Activated CD4-positive, alpha-beta T cell treated with anti-CD3 and anti-CD28 coated beads, Interleukin-10, Interleukin-2, amounts not matched to agents 100 ng/mL and 50 ng/mL, durations not matched to agents 16 hours and 8 hours (primary cell): ENCODE measurements at regions not wholly inside any gene's neighbourhood (a gene's known extent, or its start where the extent isn't known, plus 50 kb on each side); places are given as distances from the start of the nearest gene placed in this dataset.
A peak's percentile ranks its signal among the peaks of the same experiment; 100 is the strongest.
"Not testable (repeated sequence)": the region's sequence is repeated elsewhere in the genome, so short reads cannot be mapped to it uniquely, and the experiment has no call there.

Experiments used
- DNase-seq: peaks from one replicate; pipeline ENCODE4 v3.0.0-alpha.2; 2020

DNA sequence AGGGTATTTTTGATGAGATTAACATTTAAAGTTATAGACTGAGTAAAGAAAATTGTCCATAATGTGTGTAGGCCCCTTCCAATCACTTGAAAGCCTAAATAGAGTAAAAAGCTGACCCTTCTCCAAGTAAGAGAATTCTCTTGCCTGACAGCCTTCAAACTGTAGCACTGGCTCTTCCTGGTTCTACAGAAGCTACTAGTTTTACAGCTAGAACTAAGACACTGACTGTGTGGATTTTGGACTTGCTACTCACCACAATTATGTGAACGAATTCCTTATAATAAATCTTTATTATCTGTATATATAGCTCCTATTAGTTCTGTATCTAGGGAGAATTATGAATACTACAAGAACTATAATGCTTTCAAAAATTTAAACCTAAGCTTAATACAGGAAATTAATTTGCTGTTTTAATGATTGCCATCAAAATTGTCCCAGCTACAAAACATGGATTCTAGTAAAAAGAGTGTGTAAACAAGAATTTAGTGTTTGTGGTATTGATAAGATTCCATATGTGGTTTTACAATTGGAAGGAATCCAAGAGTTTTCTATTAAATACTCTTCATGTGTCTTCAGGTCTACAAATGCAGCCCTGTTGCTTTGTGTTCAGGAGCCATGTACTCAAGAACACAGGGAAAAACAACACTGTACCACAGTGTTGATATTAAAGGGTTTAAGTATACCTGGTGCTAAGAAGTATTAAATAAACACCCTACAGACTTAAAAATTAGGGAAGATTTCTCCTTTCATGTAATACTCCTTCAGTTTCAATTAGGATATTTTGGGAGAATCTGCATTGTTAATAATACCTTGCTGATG is 366.5 kb downstream of the CXXC4 start:
- no peak for DNase-seq

DNA sequence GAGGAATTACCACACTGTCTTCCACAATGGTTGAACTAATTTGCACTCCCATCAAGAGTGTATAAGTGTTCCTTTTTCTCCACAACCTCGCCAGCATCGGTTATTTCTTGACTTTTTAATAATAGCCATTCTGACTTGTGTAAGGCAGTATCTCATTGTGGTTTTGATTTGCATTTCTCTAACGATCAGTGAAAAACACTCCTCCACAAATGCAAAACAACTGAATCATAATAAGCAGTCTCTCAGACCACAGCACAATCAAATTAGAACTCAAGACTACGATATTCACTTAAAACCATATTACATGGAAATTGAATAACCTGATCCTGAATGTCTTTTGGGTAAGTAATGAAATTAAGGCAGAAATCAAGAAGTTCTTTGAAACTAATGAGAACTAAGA is 371.7 kb downstream of the CXXC4 start:
- no peak for DNase-seq

DNA sequence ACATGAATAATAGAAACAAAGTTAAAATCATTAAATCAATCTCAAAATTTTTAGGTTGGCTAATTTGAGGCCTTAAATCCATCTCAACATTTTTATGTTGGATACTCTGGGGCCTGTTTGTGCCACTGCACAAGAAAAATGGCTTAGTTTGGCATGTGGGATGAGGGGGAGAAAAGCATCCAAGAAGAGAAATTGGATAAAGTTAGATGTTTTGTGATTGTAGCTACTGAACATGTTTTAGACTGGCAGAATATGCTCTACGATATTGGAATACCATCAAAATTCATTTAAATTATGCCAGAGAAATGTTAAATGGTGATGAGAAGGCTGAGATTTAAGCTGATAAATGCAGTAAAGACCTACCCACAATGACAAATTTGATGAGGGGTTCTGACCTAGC is 376.9 kb downstream of the CXXC4 start:
- DNase-seq = no peak

DNA sequence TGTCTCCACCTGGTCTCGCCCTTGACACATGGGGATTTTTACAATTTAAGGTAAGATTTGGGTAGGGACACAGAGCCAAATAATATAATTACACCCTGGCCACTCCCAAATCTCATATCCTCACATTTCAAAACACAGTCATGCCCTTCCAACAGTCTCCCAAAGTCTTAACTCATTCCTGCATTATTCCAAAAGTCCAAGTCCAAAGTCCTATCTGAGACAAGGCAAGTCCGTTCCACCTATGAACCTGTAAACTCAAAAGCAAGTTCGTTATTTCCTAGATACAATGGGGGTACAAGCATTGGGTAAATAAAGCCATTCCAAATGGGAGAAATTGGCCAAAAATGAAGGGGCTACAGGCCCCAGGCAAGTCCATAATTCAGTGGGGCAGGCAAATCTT is 380.8 kb downstream of the CXXC4 start:
- no peak for DNase-seq

DNA sequence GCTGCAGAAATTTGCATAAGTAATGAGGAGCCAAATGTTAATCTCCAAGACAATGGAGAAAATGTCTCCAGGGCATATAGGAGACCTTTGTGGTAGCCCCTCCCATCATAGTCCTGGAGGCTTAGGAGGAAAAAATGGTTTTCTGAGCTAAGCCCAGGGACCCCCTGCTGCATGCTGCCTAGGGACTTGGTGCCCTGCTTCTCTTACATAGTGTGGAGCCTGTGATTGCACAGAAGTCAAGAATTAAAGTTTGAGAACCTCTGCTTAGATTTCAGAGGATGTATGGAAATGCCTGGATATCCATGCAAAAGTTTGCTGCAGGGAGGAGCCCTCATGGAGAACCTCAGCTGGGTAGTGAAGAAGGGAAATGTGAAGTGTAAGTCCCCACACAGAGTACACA is 379.4 kb upstream of the TACR3 start:
- DNase-seq = no peak

DNA sequence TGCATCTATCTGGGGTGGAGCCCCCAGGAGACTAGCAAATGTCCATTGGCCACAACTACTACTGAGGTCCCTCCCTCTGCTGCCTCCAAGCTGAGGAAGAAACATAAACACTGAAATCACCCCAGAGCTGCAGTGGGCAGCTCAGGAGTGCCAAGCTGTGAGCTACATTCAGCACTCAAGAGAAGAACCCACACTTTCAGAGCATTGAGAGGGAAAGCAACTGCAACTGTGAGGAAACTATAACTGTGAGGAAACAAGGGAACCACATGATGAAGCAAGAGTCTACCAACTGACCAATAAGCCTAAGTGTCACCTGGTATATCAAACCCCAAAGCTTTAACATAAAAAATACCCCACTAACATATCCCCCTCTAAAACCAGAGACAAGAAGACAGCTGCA is 373.5 kb upstream of the TACR3 start:
- DNase-seq = no peak

DNA sequence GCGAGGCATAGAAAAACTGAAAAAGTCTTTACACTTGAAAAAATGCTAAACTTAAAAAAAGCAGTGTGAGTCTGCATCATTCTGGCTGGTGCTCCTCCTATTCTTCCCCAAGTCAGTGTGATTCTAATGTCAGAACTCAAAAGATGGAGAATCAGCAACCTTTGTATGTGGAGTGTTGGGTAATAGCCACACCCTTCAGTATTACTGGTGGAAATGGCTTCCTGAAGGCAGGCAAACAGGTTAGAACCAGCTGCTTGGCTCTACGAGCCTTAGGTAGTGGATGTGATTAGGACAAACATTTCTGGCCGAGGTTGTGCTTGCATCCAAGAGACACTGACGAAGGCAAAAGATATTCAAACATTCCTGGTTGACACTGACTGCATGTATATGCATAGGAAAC is 353.4 kb upstream of the TACR3 start:
- no peak for DNase-seq

DNA sequence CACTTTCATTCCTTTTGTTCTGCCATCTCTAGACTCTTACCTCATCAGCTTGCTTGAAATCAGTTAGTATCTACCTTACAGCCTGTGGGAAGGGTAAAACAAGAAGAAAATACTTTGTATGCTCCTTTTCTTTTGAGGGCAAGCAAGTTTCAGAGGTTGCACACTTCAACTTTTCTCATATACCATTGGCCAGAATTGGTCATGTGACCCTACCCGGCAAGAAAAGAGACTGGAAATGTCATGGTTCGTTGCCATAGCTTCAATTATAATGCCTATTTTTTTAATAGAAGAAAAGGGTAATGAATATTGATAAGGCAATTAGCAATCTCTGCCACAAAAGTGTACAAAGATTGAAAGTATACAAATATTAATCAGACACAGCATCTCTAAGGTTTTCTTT is 346.7 kb upstream of the TACR3 start:
- DNase-seq = no peak

DNA sequence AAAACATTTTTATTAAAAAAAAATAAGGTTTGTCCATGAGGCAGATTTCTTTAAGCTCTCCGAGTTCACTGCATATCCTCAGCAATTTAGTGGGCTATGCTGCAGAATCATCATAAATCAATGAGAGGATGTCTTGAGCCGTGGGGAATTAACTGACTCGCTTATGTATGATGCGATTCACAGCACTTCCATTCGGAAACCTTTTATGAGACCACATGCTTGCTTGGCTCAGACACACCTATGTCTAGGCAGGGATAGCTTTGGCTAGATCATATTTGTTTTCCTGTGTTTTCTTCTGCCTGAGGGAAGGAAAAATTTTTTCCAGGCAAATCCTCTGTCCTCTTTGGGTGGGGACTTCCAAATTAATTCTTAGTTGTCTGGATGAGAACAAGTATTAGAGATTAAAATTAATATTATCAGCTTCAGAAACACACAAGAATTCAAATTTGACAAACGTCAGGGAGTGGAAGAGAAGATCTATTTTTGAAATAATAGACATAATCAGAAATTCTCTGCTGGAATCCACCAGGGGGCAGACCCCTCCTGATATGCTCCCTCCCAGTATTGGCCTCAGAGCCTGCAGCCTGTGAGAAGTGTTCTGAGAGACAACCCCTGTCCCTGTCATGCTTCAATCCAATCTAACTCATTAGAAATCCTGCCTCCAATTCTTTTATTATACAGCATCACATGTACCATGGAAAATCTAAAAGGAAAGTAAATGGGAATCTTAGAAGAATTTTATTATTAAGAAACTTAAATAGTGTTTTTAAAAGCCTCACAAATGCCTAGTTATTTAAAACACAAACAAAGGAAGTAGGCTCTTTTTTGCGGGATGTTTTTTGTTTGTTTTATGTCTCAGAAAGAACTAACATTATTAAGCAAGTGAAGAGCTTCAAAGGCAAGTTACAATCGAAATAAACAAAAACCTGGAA is 345.1 kb upstream of the TACR3 start:
- peak; percentile 15 for DNase-seq

DNA sequence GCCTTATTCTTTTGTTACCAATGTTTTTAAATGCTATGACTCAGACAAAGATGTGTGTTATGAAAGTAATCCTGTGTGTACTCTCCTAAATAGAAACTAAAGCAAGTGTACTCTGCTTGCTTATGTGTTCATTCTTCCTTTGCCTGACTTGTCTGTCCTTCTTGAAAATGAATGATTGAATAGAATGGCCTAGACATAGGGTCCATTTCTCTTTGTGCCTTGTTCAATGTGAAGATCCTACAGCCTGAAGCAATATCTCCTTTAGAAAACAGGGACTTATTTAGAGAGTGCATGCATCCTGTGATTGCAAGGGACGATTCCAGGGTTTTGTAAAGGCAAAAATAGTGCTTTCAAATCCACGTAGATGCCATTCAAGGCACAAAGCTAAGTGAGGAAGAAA is 343.6 kb upstream of the TACR3 start:
- DNase-seq = no peak

DNA sequence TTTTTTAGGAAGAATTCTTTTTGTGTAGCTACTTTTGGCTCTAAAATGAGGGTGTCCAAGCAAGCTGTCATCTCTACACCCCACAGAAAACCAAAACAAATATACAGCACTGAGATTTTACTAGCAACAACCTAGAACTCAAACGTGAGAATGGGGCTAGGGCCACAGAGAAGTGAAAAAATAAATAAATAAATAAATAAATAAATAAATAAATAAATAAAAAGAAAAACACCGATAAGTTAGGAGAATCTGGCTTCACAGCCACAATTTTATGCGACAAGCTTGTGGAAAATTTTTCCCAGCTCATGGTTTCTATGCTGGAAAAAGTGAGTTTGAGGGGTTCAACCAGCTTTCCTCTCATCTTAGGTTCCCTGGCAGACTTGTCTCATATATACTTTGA is 324.6 kb upstream of the TACR3 start:
- DNase-seq = no peak

DNA sequence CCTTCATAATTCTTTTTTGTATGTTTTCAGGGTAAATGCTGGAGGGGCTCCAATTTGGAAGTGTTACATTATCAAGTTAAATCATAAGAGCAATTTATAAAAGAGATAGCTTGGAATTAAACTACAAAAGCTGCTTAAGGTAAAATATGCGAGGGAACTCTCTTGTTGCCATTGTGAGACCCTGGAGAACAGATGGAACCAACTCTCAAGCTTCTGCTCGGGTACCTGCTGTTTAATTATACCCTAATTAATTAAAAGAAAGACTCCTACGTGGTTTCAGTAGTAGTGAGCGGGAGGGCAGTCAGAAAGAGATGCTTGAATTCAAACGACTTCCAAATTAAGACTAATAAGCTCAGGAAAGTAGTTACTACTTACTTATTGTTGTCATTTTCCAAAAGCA is 313.1 kb upstream of the TACR3 start:
- DNase-seq = no peak

DNA sequence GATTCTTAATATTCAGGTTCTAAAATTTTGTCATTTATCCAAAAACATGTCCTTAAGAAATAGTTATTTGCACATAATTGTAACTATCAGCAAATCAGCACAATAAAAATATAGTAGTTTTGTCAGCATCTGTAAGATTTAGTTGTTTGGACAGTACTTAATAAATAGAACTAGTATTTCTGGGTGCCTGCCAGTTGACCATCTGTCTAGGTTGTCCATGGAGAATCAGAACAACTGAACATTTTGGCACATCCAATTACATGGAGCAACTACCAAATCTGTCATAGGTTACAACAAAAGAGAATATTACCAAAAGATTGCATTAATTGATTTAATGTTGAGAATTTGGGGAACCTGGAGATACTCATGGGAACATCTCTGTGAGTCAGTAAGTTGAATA is 305.5 kb upstream of the TACR3 start:
- DNase-seq = no peak

DNA sequence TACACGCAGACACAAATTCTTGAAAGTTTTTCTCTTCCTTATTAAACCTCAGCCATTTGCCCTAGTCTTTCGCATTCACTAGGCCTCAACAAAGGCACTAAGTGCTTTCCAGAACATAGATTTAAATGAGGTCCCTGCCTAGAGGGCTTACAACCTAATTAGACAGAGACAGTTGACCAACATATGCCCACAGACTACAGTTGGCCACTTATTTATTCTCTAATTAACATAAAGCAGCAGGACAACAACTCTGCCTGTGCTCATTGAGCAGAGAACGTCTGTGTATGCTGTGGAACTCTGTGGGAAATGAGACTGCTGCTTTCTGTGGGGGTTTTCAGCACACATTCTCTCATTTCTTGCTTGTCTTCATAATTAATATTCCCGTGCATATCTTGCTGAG is 303.0 kb upstream of the TACR3 start:
- DNase-seq = no peak

DNA sequence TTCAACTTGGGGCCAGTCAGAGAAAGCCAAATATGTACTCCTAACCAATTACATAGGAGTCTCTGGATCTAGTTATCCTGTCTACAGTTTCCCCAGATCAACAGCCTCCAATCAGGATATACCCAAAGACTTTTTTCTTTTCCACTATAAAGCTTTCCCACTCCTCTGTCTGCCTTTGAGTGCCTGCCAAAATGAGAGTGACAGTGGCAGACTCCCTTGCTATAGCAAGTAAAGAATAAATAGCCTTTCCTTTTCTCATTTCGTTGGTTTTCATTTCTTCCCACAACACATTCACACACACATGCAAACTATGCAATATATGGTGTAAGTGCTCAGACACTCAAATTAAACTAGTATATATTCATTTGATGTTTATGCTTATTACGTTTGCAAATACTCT is 302.4 kb upstream of the TACR3 start:
- no peak for DNase-seq

DNA sequence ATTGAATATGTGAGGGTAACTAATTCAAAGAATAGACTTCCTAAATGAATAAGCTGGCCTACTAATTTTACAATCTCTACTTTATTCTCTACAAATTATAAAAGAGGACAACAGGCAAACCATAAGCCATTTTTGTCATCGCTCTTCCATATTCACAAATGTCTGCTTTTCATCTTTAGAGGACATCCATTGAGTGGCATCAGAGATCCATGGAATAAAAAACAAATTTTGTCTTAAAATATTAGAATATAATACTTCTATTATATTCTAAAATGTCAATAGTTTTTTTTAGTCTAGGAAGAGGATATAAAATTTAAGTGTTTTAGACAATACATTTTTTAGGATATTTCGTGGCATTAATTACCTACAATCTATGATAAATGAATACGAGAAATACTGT is 300.9 kb upstream of the TACR3 start:
- DNase-seq = no peak

DNA sequence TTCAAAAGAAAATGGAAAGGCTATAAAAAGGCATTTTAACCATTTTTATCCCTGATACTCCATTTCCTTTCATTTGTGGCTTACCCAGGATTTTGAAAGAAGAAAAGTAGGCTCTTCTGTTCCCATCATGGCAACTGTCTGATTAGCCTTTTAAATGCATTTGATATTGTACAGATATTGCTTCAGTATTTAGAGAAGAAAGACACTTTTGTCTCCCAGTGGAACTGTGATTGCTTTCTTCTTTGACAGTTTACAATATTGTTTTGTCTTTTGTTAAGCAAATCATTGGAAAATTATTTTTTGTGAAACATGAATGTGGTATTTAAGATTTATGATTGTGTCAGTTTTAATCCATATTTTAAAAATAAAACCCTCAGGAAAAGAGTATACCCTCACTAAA is 297.4 kb upstream of the TACR3 start:
- DNase-seq = no peak

DNA sequence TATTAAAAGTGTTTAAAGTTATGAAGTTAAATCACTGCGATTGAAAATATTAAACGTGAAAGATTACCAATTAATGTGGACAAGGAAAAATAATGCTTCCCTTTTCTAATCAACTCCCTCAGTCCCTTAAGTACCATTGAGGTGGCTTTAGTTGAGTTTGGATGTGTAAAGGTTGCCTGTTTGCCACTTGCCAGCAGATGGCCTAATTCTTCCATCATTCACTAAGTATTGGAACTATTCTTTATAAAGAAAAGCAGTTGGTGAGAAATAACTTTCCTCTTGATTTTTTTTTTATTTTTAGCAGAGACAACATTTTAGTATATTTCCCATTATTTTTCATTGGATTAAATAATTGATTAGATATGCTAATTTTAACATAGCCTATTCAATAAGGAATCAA is 295.9 kb upstream of the TACR3 start:
- DNase-seq = no peak

DNA sequence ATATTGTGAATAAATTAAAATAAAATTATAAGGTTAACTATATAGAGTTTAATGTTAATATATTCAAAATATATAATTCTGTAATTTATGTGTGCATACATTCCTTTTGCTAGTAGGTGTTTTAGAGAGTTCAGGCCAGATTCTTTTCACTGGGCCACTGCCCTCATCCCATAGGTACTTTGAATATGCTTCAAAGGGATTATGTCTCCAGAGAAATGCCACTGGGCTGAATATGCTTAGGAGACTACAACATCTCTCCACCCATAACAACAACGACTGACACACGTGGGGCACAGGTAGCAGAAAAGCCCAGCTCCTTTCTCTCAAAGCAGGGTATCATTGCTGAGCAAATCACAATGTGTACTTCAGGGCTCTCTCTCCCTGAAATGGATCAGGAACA is 290.9 kb upstream of the TACR3 start:
- DNase-seq = no peak

DNA sequence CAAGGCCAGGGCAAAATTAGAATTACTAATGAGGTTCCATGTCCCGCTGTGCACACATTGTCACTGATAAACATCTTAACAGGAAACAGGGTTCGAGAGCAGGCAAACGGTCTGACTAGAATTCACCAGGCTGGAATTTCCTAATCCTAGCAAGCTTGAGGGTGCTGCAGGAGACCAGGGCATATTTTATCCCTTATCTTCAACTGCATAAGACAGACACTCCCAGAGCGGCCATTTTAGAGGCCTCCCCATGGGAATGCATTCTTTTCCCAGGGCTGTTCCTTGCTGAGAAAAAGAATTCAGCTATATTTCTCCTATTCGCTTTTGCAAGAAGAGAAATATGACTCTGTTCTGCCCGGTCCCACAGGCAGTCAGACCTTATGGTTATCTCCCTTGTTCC is 282.5 kb upstream of the TACR3 start:
- DNase-seq = not testable (repeated sequence)

DNA sequence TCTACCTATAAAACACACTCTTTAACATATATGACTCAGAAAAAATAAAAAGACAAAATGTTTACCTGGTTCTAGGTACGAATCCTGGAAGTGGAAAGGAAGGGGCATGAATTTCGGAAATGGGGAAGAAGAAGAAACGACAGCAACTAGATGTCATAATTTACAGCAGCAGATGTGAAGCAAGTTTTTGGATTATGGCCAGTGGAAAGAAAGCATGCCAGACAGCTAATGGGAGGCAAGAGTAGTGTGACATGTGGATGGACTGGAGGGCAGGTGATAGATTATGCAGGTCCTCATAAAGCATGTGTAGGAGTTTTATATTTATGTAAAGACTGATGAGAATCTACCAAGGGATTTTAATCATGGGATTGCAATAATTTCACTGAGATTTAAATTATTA is 279.0 kb upstream of the TACR3 start:
- no peak for DNase-seq

DNA sequence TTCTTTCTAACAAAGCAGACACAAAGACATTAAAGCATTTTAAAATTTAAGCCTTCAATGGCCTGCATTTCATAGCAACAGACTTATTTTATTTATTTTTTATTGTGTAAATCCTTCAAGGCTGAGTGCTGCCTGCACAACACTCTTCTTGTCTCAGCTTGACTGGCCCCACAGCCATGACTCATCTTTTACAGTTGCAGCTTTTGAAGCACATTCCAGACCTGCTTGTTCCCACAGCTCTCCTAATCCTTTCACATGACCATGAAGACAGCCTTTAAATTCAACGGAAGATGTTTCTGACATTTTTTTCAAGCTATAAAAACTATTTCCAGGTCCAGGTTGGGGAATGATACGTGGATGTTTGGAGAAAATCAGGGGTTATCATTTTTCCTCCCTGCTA is 276.9 kb upstream of the TACR3 start:
- no peak for DNase-seq

DNA sequence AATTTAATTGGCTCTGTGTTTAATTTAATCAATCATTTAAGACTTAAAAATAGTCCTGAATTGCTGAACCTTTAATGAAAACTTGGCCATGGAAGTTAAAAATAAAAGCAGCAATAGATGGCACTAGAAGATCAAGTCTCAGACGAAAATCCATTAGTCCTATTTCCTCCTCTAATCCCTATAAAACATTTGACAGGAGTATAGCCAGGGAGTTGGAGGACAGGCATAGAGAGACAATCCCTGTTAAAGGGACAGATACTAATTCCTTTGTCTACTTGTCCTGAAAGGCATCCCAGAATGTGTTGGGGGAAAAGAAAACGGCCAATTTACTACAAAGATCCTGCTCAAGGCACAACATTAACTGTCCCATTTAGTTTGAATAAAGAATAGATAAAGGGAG is 276.3 kb upstream of the TACR3 start:
- DNase-seq = no peak

DNA sequence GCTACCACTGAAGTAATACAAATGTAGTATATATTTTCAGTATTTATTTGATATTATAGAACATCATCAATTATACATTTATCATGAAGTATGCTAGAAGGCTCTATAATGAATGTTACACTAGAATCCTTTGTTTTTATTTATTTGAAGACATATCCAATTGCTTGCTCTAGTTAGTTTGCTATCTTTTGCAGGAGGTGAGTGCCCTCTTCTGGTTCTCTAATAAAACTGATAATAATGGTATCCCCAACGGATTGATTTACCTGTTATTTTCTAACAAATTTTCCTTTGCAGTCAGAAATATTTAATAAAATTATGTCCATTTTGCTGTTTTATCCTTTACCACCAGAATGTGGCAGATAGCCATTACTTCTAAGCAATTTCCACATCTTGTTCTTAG is 274.3 kb upstream of the TACR3 start:
- no peak for DNase-seq
